A673 (cell line): ENCODE measurements at regions not wholly inside any gene's neighbourhood (a gene's known extent, or its start where the extent isn't known, plus 50 kb on each side); places are given as distances from the start of the nearest gene placed in this dataset.

ENCODE experiments used
- BruUV-seq: library from RNA; stranded (reverse); fragments of 400-500 nt; replicated peaks from 2 replicates; lab custom pipeline; 2021; lab: Mats Ljungman, UMichigan
- CTCF ChIA-PET: fragments of 300-600 bp; sonication (Branson Sonifier 250); formaldehyde crosslinking; loops from one replicate; lab custom pipeline; 2022; ENCODE audit warnings: antibody characterized with exemption; lab: Charles Lee
- POLR2A ChIA-PET: fragments of 300-600 bp; sonication (Branson Sonifier 250); formaldehyde crosslinking; loops from one replicate; lab custom pipeline; 2022; ENCODE audit warnings: antibody characterized with exemption; ENCODE audit not compliant: low non-redundant PET; lab: Charles Lee
- DNase-seq: peaks from one replicate; pipeline ENCODE4 v3.0.0-alpha.2; 2015; ENCODE audit warnings: low spot score
- H3K27ac ChIP-seq: fragments of 200-600 bp; sonication (generic); 2 replicates; pipeline ENCODE4 v1.5.1; 2016; ENCODE audit warnings: mixed run types, low read depth, mild to moderate bottlenecking, mixed read lengths, antibody characterized with exemption, low read length; ENCODE audit not compliant: poor library complexity, severe bottlenecking
- H3K27me3 ChIP-seq: fragments of 200-600 bp; sonication (generic); replicated peaks from 2 replicates; pipeline ENCODE4 v1.6.1; 2017; ENCODE audit warnings: mixed run types, low read depth, mild to moderate bottlenecking, mixed read lengths, antibody characterized with exemption, low read length; ENCODE audit not compliant: insufficient read depth, poor library complexity
- H3K36me3 ChIP-seq: fragments of 200-600 bp; sonication (generic); 2 replicates; pipeline ENCODE4 v1.6.1; 2016; ENCODE audit warnings: mixed run types, mild to moderate bottlenecking, mixed read lengths, antibody characterized with exemption, low read length; ENCODE audit not compliant: insufficient read depth, poor library complexity, severe bottlenecking
- H3K4me1 ChIP-seq: fragments of 200-600 bp; sonication (generic); 2 replicates; pipeline ENCODE4 v1.6.1; 2017; ENCODE audit warnings: mixed run types, mild to moderate bottlenecking, mixed read lengths, antibody characterized with exemption, low read length; ENCODE audit not compliant: insufficient read depth, poor library complexity, severe bottlenecking
- H3K4me3 ChIP-seq: fragments of 200-600 bp; sonication (generic); 2 replicates; pipeline ENCODE4 v1.5.1; 2016; ENCODE audit warnings: low read depth, mixed run types, mild to moderate bottlenecking, mixed read lengths, low read length; ENCODE audit not compliant: poor library complexity, severe bottlenecking
- H3K9me3 ChIP-seq: fragments of 200-600 bp; sonication (generic); 2 replicates; pipeline ENCODE4 v1.6.1; 2016; ENCODE audit warnings: mixed run types, low read depth, mild to moderate bottlenecking, mixed read lengths, antibody characterized with exemption, low read length; ENCODE audit not compliant: poor library complexity, severe bottlenecking
- EZH2 ChIP-seq: fragments of 200-600 bp; sonication (generic); IDR thresholded peaks from 2 replicates; pipeline ENCODE4 v1.6.1; 2017; ENCODE audit warnings: borderline replicate concordance, low read depth, mild to moderate bottlenecking, mixed read lengths, antibody characterized with exemption, low read length; ENCODE audit not compliant: poor library complexity, severe bottlenecking
- intact Hi-C: fragments of 100-400 bp; cut with micrococcal nuclease; formaldehyde crosslinking; loops from one replicate; pipeline ENCODE4 v1.10.0; 2022; ENCODE audit not compliant: unreplicated experiment
- TF ChIP-seq, protein P1 (sequence below): fragments of 300-800, 200-600 bp; sonication (generic); conservative IDR thresholded peaks from 2 replicates; pipeline ENCODE4 v1.5.1; 2017; ENCODE audit warnings: low read depth, mild to moderate bottlenecking, antibody characterized with exemption, low read length, moderate library complexity, mixed read lengths

DNA sequence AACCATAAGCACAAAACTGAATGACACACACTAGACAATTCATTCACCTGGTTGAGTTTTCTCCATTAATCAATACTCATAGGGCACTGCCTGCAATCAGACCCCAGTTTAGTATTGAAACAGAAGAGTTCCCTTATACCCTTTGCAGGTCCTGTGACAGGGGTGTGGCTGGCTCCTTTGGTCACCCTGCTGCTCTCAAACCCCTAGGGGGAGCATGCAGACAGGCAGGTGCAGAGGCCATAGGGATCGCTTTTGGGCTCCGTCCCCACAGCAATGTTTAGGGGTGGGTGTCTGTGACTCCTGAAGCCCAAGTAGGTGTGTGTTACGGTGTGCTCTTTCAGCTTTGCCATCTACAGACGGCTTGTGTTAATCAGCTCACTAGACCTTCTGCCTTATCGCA is 210.4 kb downstream of the CENPW start:
- Histone ChIP-seq H3K27me3 (no peaks in the 10 kb centered on the region), H3K9me3 (no peaks in the 10 kb centered on the region), H3K36me3 (no peaks in the 10 kb centered on the region), H3K4me1 (no peaks in the 10 kb centered on the region), H3K27ac (no peak overlapping the region), H3K4me3 (no peak overlapping the region)
- intact Hi-C loops: no loop called here
- no peak for TF ChIP-seq EZH2
- TF ChIP-seq, protein P1, sequence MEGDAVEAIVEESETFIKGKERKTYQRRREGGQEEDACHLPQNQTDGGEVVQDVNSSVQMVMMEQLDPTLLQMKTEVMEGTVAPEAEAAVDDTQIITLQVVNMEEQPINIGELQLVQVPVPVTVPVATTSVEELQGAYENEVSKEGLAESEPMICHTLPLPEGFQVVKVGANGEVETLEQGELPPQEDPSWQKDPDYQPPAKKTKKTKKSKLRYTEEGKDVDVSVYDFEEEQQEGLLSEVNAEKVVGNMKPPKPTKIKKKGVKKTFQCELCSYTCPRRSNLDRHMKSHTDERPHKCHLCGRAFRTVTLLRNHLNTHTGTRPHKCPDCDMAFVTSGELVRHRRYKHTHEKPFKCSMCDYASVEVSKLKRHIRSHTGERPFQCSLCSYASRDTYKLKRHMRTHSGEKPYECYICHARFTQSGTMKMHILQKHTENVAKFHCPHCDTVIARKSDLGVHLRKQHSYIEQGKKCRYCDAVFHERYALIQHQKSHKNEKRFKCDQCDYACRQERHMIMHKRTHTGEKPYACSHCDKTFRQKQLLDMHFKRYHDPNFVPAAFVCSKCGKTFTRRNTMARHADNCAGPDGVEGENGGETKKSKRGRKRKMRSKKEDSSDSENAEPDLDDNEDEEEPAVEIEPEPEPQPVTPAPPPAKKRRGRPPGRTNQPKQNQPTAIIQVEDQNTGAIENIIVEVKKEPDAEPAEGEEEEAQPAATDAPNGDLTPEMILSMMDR: 0 out of 2 replicates have a peak, but pooled peaks have one; percentile 19
- CTCF ChIA-PET: interaction anchor here (0.5 kb wide), 1 partner anchor 163 kb away, joined by 3 read pairs; no protein-coding TSS in a partner anchor
- no peak for DNase-seq
- BruUV-seq: no TSS peak
- POLR2A ChIA-PET: no interaction called here

DNA sequence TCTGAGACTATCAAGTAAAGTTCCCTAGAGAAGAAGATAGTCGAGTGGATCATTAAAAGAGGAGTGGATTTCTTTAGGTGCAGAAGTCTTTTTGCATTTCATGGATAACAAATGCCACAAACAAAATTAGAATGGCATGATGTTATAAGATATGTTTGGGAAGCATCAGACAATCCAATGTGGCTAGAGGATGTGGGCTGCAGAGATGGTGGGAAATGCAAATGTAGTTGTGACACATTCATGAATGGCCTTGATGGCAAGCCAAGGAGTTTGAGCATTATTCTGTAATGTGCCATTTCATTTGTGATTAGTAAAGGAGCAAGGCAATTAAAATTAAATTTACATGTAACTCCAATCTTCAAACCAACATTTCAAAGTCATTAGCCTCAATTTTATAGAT is 211.9 kb downstream of the CENPW start:
- no peak for DNase-seq
- Histone ChIP-seq H3K36me3 (no peaks in the 10 kb centered on the region), H3K27ac (no peak overlapping the region), H3K27me3 (no peaks in the 10 kb centered on the region), H3K4me3 (no peak overlapping the region), H3K4me1 (no peaks in the 10 kb centered on the region), H3K9me3 (no peaks in the 10 kb centered on the region)
- intact Hi-C loops: no loop called here
- no peak for TF ChIP-seq EZH2
- TF ChIP-seq, protein P1: no peak
- ChIA-PET CTCF (interaction anchor here (0.6 kb wide), 1 partner anchor 119 kb away, joined by 4 read pairs; no protein-coding TSS in a partner anchor), POLR2A (no interaction called here)
- BruUV-seq: no TSS peak

DNA sequence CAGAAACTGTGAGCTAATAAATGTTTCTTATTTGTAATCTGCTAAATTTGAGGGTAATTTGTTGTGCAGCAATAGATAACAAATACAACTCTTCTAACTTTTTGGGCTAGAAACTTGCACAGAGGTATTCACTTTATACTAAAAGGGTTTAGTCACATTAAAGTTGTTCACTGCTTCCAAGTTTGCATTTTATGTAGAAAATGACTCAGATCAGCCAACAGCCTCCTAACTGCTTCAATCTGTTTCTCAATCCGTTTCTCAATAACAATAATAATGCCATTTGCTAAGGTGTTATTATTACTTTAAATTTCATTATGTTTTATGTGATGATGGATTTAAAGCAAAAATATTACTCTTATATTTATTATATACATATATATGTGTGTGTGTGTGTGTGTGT is 213.9 kb downstream of the CENPW start:
- no peak for DNase-seq
- H3K27ac ChIP-seq: no peak overlapping the region
- ChIA-PET CTCF (no interaction called here), POLR2A (no interaction called here)
- no peak overlapping the region for H3K4me3 ChIP-seq
- H3K27me3 ChIP-seq: no peaks in the 10 kb centered on the region
- no peaks in the 10 kb centered on the region for H3K36me3 ChIP-seq
- no peaks in the 10 kb centered on the region for H3K4me1 ChIP-seq
- H3K9me3 ChIP-seq: peaks cover 5% of the 10 kb centered on the region
- BruUV-seq: no TSS peak
- intact Hi-C loops: no loop called here
- TF ChIP-seq, protein P1: no peak
- TF ChIP-seq EZH2: no peak
